ENCODE measurements at regions not wholly inside any gene's neighbourhood (a gene's known extent, or its start where the extent isn't known, plus 50 kb on each side); places are given as distances from the start of the nearest gene placed in this dataset.
"Not testable (repeated sequence)": the region's sequence is repeated elsewhere in the genome, so short reads cannot be mapped to it uniquely, and the experiment has no call there.

GRCh38 chr7:91355695-91356435 lies 91.6 kb downstream of the FZD1 start:
- ChIA-PET CTCF (no interaction called here), POLR2A (no interaction called here)

DNA sequence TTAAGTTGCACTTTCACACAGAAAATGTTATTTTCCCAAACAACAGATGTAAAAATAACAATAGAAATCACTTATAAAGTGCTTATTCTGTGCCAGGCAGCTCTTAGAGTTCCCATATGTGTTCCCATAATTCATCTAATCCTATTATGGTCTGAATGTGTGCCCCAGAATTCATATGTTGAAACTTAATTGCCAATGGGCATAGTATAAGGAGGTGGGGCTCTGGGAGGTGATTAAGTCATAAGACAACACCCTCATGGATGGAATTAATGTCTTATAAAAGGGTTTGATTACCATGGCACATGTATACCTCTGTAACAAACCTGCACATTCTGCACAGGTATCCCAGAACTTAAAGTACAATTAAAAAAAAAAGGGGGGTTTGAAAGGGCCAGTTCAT lies 92.7 kb downstream of the FZD1 start:
- CTCF ChIA-PET: no interaction called here
- POLR2A ChIA-PET: no interaction called here

- POLR2A ChIA-PET: no interaction called here
- CTCF ChIA-PET: no interaction called here
Observed at GRCh38 chr7:91357379-91357778, 93.1 kb downstream of the FZD1 start.

DNA sequence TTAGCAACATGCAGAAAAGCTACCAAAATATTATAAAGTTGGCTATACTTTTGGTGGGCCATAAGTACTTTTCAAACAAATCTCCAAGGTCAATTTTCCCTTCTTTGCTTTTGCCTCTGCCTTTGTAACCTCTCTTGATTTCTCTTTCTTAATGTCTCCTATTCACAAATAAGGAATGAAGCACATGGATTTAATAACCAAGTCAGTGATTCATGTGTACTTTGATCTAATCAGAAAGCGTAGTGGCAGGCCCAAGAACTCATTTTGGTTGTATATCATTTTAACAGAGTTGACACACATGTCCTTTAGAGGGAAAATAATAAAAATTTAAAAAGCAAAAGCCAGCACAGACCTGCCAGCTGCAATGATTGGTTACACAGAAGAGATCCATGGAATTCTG lies 93.7 kb downstream of the FZD1 start:
- POLR2A ChIA-PET: no interaction called here
- CTCF ChIA-PET: no interaction called here

GRCh38 chr7:91358303-91358702 lies 94.1 kb downstream of the FZD1 start:
- CTCF ChIA-PET: no interaction called here
- POLR2A ChIA-PET: no interaction called here

DNA sequence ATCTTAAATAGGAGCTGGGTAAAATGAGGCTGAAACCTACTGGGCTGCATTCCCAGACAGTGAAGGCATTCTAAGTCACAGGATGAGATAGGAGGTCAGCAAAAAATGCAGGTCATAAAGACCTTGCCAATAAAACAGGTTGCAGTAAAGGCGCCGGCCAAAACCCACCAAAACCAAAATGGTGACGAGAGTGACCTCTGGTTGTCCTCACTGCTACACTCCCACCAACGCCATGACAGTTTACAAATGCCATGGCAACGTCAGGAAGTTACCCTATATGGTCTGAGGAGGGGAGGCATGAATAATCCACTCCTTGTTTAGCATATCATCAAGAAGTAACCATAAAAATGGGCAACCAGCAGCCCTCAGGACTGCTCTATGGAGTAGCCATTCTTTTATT lies 100.9 kb downstream of the FZD1 start:
- CTCF ChIA-PET, POLR2A ChIA-PET: not testable (repeated sequence)

DNA sequence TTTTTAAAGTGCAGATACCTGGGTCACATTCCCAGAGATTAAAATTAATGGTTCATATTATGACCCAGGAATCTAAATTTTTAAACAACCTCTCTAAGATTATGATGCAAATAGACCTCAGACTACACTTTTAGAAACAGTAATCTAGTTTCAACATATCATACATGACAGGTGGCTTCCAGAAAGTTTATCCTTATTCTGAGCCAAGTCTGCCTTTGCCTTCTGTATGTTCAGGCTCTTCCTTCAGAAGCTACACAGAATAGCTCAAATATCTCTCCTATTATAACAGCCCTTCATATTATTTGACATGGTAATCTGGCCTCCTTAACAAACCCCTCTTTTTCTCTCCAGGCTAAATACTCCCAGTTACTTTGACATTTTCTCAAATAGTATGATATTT lies 101.9 kb downstream of the FZD1 start:
- ChIA-PET POLR2A (no interaction called here), CTCF (no interaction called here)

DNA sequence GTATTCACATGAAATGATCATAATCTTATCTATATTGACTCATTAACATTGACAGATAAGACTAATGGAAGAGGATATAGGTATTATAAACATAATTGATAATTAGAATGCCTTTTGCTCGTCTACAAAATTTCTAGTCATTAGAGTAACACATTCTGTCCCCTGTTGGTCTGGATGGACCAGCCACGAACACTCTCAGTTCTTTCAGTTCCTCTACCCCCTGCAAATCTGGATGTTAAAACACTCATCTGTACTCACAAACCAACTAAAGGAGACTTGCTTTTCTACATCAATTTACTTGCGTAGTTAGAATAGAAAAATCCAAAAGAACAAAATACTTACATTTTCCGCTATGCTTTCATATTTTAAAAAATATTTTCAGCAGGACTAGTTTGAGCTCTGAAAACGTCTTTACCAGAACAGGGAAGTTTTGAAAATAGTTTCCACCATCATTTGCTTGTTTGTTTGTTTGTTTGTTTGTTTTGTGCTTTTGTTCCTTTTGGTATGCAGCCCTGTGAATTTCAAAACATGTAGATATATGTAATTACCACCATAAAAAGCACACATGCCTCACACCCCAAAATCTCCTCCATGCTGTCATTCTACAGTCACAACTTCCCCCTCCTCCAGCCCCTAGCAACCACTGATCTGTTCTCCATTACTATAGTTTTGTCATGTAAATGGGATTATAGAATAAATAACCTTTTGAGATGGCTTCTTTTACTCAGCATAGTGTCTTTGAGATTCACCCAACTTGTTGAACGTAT lies 103.8 kb downstream of the FZD1 start:
- ChIA-PET POLR2A (no interaction called here), CTCF (no interaction called here)

- ChIA-PET CTCF (no interaction called here), POLR2A (no interaction called here)
Observed at GRCh38 chr7:91372323-91372722, 108.1 kb downstream of the FZD1 start.

DNA sequence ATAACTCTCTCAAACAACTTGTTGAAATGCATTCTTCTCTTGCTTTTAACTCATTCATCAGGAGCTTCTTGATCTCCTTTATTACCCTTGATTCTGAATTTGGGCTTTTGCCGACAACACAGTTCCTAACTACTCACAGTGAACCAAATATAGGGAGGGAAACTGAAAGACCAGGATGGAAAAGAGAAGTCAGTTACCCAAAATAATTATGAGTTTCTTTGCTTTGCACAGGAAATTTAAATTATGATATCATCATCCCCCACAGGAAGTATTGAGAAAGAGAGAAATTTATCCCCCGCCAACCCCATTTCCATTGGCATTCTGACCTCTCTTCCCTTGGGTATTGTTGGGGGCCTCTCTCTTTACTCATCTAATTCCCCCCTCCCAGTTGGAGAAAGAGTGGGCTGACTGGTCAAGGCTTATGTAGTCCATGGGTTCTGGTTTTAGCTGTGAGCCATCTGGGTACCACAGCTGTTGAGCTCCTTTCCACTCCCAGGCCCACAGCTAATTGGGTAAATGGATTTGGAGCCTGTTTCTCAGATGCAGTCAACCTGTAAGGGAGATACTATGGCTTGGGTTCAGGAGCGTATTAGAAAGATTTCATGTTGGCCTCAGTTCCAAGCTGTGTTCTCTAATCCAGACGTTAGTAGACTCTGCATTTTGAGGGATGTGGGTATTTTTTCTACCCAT lies 109.0 kb downstream of the FZD1 start:
- ChIA-PET CTCF (no interaction called here), POLR2A (no interaction called here)

DNA sequence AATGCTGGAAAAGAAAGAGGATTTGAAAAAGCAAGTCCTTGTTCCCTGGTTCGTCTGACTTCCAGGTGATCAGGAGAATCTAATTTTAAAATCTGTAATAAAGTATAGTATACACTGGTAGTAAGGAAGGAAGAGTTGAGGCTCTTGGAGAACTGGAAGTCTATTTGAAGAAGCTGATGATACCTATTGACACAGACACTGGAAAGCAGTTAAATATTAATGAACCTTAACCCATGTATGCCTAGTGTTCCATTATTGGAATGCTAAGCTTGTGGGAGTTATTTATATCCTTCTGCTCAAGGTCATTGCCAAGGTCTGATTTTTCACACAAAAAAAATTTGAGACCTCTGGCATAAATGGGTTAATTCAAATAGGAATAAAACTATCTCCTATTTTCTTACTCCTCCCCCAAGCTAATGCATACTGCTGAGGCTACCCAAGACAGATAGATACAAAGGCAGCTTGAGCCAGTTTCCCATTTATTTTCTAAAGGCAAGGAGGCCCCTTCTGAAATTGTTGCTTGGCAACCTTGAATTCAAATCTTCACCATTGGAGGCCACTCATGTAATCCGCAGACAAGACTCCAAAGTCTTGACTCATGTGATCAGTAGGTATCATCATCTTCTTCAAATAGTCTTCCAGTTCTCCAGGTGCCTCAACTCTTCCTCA lies 110.2 kb downstream of the FZD1 start:
- POLR2A ChIA-PET: no interaction called here
- CTCF ChIA-PET: no interaction called here

- ChIA-PET POLR2A (no interaction called here), CTCF (no interaction called here)
Observed at GRCh38 chr7:91375378-91375777, 111.1 kb downstream of the FZD1 start.

DNA sequence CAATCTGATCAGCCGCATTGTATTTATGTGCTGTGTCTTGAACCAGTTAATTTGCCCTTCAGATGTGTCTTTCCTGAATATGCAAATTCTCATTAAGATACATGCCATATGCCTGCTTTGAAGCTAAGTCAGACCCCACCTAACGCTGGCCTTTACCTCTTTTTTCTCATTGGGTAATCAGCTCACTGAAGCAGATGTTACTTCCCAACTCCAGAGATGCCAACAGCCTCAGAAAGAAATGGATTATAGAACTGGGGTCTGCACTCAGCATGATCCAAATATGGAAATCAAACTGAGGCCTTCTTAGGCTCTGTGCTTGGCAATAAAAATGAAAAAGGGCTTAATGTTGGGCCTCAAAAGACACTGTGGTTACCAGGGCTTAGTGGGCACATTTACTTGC lies 113.9 kb downstream of the FZD1 start:
- POLR2A ChIA-PET: no interaction called here
- CTCF ChIA-PET: no interaction called here

GRCh38 chr7:91379236-91379635 lies 115.0 kb downstream of the FZD1 start:
- ChIA-PET CTCF (no interaction called here), POLR2A (no interaction called here)

DNA sequence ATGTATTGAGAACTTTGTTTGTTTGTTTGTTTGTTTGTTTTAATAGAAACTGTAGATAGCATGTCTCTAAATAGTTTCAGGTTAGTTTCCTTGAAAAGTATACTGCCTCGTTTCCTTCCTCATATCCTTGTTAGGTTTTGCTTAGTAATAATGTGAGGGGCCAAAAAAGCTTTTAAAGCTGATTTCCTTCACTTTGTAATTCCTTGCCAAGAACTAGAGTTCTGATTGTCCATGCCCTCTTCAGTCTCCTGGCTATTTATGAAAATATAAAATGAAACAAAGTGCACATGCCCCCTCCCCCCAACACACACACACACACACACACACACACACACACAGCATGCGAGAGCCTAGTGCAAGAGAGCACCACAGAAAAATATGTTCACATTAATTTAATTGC lies 115.8 kb downstream of the FZD1 start:
- CTCF ChIA-PET: no interaction called here

DNA sequence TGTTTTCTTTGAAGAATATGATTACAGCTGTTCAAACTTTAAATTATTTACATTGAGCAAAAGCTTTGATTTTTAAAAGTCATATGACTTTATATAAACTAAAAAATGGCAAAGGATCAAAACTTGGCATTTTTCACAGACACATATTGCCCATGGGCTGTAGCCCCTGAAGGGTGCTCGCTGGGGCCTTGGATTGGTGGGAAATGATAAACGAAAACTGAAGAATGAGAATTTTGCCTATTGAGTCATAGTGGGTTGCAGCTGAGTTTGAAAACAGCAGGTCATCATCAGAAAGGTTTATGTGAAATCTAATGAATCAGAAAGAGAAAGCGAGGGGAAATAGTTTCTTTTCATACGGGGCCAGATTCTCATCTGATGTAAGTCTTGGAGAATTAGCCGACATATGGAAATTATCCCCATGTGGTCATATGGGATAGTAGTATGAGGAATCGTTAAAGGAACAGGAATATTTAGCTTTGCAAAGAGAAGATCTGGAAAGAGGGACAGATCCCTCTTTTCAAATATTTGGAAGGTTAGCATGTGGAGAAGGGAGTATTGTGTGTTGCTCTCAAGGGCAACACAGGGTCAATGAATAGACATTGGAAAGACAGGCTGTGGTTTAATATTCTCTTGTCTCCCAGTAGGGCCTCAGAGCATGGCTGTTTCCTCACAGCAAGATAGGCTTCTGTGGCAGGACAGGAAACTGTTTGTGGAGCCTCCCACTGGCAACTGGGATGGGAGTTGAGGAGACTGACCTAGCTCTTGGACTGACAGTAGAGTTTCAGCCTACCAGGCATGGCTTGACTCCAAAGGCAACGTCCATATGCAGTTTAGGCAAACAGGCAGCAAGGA lies 119.0 kb downstream of the FZD1 start:
- ChIA-PET POLR2A (no interaction called here), CTCF (no interaction called here)

More for the DNA sequence above, 115.8 kb downstream of the FZD1 start:
- POLR2A ChIA-PET: no interaction called here

DNA sequence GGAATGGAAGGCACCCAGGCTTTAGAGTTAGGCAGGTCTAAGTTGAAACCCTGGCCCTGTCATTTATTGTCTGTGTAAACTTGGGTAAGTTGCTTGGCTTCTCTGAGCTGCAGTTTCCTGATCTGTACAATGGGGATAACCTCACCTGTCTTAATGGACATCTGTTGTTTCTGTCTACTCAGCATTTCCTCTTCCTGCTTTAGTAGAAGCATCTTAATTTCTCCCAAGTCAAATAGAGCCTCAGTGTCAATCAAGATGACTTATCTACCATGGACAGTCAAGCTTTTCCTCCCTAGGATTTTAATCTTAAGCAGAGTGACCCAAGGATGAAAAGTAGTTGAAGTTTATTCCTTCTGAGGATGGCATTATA lies 119.7 kb downstream of the FZD1 start:
- ChIA-PET POLR2A (no interaction called here), CTCF (no interaction called here)

DNA sequence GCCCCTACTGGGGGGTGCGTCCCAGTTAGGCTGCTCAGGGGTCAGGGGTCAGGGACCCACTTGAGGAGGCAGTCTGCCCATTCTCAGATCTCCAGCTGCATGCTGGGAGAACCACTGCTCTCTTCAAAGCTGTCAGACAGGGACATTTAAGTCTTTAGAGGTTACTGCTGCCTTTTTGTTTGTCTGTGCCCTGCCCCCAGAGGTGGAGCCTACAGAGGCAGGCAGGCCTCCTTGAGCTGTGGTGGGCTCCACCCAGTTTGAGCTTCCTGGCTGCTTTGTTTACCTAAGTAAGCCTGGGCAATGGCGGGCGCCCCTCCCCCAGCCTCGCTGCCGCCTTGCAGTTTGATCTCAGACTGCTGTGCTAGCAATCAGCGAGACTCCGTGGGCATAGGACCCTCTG lies 130.5 kb downstream of the FZD1 start:
- POLR2A ChIA-PET, CTCF ChIA-PET: not testable (repeated sequence)

DNA sequence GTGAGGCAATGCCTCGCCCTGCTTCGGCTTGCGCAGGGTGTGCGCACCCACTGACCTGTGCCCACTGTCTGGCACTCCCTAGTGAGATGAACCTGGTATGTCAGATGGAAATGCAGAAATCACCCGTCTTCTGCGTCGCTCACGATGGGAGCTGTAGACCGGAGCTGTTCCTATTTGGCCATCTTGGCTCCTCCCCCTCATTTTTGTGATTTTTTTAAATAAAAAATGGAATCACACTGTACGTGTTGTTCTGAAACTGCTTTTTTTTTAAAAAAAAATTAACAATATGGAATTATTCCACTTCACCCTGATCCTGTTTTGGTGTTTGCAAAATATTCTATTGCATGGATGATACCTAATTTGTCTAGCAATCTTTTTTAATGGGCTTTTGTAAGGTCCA lies 131.1 kb downstream of the FZD1 start:
- POLR2A ChIA-PET, CTCF ChIA-PET: not testable (repeated sequence)

DNA sequence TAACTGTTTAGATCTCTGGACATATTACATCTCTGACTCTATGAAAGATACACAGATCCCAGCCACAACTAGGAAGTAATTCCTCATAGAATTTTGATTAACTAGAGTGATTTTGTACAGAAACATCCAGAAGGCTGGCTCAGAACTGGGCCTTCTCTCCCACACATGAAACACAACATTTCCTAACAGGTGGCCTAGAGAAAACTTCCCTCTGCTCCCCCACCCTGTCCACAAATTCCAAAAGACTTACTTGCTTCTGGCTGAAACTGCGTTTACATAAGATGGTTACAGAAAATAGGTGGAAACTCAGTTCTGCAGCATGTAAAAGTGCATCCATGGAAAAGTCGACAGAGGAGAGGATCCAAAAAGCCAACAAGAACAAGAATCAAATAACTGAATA lies 132.9 kb downstream of the FZD1 start:
- CTCF ChIA-PET: no interaction called here

More for the DNA sequence above, 132.9 kb downstream of the FZD1 start:
- POLR2A ChIA-PET: no interaction called here
